HG03521 (cell line): ENCODE measurements at regions not wholly inside any gene's neighbourhood (a gene's known extent, or its start where the extent isn't known, plus 50 kb on each side); places are given as distances from the start of the nearest gene placed in this dataset.
"Not testable (repeated sequence)": the region's sequence is repeated elsewhere in the genome, so short reads cannot be mapped to it uniquely, and the experiment has no call there.

Source experiments
- ATAC-seq: cut with Tn5 transposase; IDR thresholded peaks from one replicate; pipeline ENCODE4 v1.9.1; 2021; ENCODE audit warnings: mild to moderate bottlenecking, moderate library complexity; ENCODE audit not compliant: unreplicated experiment

- ATAC-seq = peak; percentile 75
Observed at GRCh38 chr14:22314183-22314820, 274.7 kb downstream of the DAD1 start.

- no peak for ATAC-seq
Observed at GRCh38 chr14:22313172-22313801, 275.7 kb downstream of the DAD1 start.

- no peak for ATAC-seq
Observed at GRCh38 chr14:22311636-22312035, 277.4 kb downstream of the DAD1 start.

- ATAC-seq = no peak
Observed at GRCh38 chr14:22305607-22306006, 283.4 kb downstream of the DAD1 start.

GRCh38 chr14:22304326-22304725 lies 284.7 kb downstream of the DAD1 start:
- no peak for ATAC-seq

GRCh38 chr14:22303589-22304195 lies 285.3 kb downstream of the DAD1 start:
- no peak for ATAC-seq

GRCh38 chr14:22300646-22301045 lies 288.4 kb downstream of the DAD1 start:
- ATAC-seq = no peak

GRCh38 chr14:22297376-22297775 lies 291.6 kb downstream of the DAD1 start:
- no peak for ATAC-seq

GRCh38 chr14:22296722-22297121 lies 292.3 kb downstream of the DAD1 start:
- no peak for ATAC-seq

- no peak for ATAC-seq
Observed at GRCh38 chr14:22296088-22296487, 292.9 kb downstream of the DAD1 start.

- no peak for ATAC-seq
Observed at GRCh38 chr14:22291406-22291805, 297.6 kb downstream of the DAD1 start.

- no peak for ATAC-seq
Observed at GRCh38 chr14:22289570-22289969, 299.5 kb downstream of the DAD1 start.

GRCh38 chr14:22285991-22286390 lies 303.0 kb downstream of the DAD1 start:
- no peak for ATAC-seq

GRCh38 chr14:22282949-22283348 lies 306.1 kb downstream of the DAD1 start:
- ATAC-seq = no peak

- no peak for ATAC-seq
Observed at GRCh38 chr14:22282417-22282816, 306.6 kb downstream of the DAD1 start.

- ATAC-seq = not testable (repeated sequence)
Observed at GRCh38 chr14:22281447-22281874, 307.6 kb downstream of the DAD1 start.

- no peak for ATAC-seq
Observed at GRCh38 chr14:22280497-22281316, 308.3 kb downstream of the DAD1 start.

GRCh38 chr14:22276913-22277816 lies 311.9 kb downstream of the DAD1 start:
- no peak for ATAC-seq

- no peak for ATAC-seq
Observed at GRCh38 chr14:22271838-22272799, 316.9 kb downstream of the DAD1 start.
